ENCODE measurements at regions not wholly inside any gene's neighbourhood (a gene's known extent, or its start where the extent isn't known, plus 50 kb on each side); places are given as distances from the start of the nearest gene placed in this dataset.

GRCh38 chr3:174715386-174715785 lies 143.7 kb upstream of the NAALADL2 start:
- no peak for TF ChIP-seq EZH2phosphoT487 (IDR thresholded peaks at IDR 0.05)
- TF ChIP-seq, protein P1, sequence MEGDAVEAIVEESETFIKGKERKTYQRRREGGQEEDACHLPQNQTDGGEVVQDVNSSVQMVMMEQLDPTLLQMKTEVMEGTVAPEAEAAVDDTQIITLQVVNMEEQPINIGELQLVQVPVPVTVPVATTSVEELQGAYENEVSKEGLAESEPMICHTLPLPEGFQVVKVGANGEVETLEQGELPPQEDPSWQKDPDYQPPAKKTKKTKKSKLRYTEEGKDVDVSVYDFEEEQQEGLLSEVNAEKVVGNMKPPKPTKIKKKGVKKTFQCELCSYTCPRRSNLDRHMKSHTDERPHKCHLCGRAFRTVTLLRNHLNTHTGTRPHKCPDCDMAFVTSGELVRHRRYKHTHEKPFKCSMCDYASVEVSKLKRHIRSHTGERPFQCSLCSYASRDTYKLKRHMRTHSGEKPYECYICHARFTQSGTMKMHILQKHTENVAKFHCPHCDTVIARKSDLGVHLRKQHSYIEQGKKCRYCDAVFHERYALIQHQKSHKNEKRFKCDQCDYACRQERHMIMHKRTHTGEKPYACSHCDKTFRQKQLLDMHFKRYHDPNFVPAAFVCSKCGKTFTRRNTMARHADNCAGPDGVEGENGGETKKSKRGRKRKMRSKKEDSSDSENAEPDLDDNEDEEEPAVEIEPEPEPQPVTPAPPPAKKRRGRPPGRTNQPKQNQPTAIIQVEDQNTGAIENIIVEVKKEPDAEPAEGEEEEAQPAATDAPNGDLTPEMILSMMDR (IDR thresholded peaks at IDR 0.05): no peak
